ENCODE measurements at regions not wholly inside any gene's neighbourhood (a gene's known extent, or its start where the extent isn't known, plus 50 kb on each side); places are given as distances from the start of the nearest gene placed in this dataset.

DNA sequence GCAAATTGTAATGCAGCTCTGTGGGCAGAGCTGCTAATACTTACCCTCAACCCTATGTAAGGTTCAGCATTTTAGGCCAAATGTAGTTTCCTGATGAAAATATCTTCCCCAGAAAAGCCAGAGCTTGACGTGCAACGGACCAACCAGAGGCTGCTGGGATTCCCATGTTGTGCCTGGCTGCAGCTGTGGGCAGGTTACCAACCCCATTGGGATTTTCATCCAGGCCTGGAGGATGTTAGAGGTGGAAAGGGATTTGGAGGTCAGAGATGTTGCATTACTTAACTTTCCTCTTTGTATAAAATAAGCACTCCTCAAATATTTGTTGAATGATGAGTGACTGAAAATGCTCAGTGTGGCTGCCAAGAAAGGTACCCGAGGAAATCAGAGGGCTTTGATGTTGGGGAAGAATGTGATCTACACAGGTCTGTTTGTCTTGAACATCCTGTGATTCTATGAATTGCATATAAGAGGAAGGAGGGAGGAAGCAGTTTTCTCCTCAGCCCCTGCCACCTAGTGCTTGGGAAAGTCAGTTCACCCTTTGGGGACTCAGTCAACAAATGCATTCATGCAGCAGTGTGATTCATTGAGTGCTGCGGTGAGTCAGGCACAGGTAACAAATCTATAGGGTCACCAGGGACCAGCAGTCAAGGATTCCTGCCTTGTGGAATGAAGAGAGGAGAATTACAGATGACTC lies 487.2 kb downstream of the RPS24 start:
- H3K9me3 ChIP-seq = no peaks in the 10 kb centered on the region
- H3K27ac ChIP-seq = no peak overlapping the region
- H3K36me3 ChIP-seq = no peaks in the 10 kb centered on the region
- ATAC-seq (ENCODE audit: insufficient number of reproducible peaks, low FRiP score, low read depth) (no peak), DNase-seq (ENCODE audit: low spot score) (no peak)
- no peak overlapping the region for H3K4me3 ChIP-seq
- peaks cover 0 to 5% of the 10 kb centered on the region in 2 donors for H3K4me1 ChIP-seq (ENCODE audit: control insufficient read depth in 1 of 2, low read depth in 2 of 2)
- H3K27me3 ChIP-seq (replicated peaks; ENCODE audit: insufficient read depth) = no peaks in the 10 kb centered on the region
- TF ChIP-seq, protein P1, sequence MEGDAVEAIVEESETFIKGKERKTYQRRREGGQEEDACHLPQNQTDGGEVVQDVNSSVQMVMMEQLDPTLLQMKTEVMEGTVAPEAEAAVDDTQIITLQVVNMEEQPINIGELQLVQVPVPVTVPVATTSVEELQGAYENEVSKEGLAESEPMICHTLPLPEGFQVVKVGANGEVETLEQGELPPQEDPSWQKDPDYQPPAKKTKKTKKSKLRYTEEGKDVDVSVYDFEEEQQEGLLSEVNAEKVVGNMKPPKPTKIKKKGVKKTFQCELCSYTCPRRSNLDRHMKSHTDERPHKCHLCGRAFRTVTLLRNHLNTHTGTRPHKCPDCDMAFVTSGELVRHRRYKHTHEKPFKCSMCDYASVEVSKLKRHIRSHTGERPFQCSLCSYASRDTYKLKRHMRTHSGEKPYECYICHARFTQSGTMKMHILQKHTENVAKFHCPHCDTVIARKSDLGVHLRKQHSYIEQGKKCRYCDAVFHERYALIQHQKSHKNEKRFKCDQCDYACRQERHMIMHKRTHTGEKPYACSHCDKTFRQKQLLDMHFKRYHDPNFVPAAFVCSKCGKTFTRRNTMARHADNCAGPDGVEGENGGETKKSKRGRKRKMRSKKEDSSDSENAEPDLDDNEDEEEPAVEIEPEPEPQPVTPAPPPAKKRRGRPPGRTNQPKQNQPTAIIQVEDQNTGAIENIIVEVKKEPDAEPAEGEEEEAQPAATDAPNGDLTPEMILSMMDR (IDR thresholded peaks at IDR 0.05) = no peak

DNA sequence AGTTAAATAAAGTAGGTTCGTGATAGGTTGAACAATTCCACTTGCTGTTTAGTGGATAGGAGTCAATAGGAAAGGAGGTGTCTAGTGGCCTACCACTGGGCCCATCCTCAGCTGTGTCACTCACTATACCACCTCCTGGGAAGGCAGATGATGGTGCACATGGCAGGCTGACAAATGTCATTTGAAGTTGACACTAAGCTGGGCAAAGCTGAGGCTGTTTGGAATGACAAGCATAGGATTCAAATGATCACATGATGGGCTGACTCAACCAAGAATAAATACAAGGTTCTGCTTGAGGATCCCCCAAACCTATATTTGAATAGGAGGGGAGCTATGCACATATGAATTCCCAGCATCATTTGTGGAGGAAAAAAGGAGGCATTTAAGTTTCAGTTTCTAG lies 489.8 kb downstream of the RPS24 start:
- no peaks in the 10 kb centered on the region for H3K4me1 ChIP-seq (ENCODE audit: control insufficient read depth in 1 of 2, low read depth in 2 of 2)

DNA sequence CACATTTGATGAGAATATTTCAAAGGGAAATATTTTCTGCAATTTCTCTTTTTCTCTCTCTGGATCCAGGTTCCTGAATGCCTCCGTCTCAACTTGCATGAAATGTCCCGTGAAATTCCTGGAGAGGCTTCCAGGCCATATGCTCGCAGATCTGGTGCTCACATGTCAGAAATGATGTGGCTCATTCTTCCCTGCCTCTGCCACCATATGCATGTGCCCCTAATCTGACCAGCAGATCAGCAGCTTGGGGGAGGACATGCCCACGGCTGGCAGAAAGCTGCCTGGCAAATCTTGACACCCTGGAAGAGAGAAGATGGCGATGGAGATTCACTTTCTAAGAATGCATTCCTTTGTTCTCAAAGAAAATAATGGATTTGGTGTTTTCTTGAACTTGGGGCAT lies 490.7 kb downstream of the RPS24 start:
- TF ChIP-seq, protein P1 (IDR thresholded peaks at IDR 0.05) = no peak
- no peaks in the 10 kb centered on the region for H3K36me3 ChIP-seq
- no peak overlapping the region for H3K4me3 ChIP-seq
- DNase-seq (ENCODE audit: low spot score) = no peak
- no peaks in the 10 kb centered on the region for H3K27me3 ChIP-seq (replicated peaks; ENCODE audit: insufficient read depth)
- no peaks in the 10 kb centered on the region for H3K4me1 ChIP-seq (ENCODE audit: control insufficient read depth in 1 of 2, low read depth in 2 of 2)
- H3K9me3 ChIP-seq = no peaks in the 10 kb centered on the region
- no peak overlapping the region for H3K27ac ChIP-seq
- ATAC-seq (ENCODE audit: insufficient number of reproducible peaks, low FRiP score, low read depth) = no peak

More for the DNA sequence above, 489.8 kb downstream of the RPS24 start:
- ATAC-seq (ENCODE audit: insufficient number of reproducible peaks, low FRiP score, low read depth) (no peak), DNase-seq (ENCODE audit: low spot score) (no peak)
- Histone ChIP-seq H3K4me3 (no peak overlapping the region), H3K9me3 (no peaks in the 10 kb centered on the region), H3K27ac (no peak overlapping the region), H3K27me3 (replicated peaks; ENCODE audit: insufficient read depth) (no peaks in the 10 kb centered on the region), H3K36me3 (no peaks in the 10 kb centered on the region)
- TF ChIP-seq, protein P1 (IDR thresholded peaks at IDR 0.05) = no peak

DNA sequence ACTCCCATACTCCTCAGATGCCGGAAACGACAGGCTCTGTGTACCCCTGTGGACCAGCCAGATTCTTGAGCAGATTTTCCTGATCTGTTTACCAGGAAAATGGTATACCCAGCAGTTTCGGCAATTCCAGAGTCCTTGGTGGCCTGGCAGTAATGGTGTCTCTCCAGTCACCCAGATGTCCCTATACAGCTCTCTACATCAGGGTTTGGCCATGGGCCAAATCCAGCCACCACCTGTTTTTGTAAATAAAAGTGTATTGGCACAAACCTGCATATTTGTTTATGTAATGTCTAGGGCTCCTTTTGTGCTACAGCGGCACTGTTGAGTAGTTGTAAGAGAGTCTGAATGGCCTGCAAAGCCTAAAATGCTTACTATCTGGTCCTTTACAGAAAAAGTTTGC lies 491.3 kb downstream of the RPS24 start:
- no peak for DNase-seq (ENCODE audit: low spot score)
- TF ChIP-seq, protein P1 (IDR thresholded peaks at IDR 0.05) = no peak
- no peaks in the 10 kb centered on the region for H3K27me3 ChIP-seq (replicated peaks; ENCODE audit: insufficient read depth)
- H3K36me3 ChIP-seq = no peaks in the 10 kb centered on the region
- no peak overlapping the region for H3K4me3 ChIP-seq
- H3K27ac ChIP-seq = no peak overlapping the region
- H3K9me3 ChIP-seq = no peaks in the 10 kb centered on the region
- no peak for ATAC-seq (ENCODE audit: insufficient number of reproducible peaks, low FRiP score, low read depth)
- H3K4me1 ChIP-seq (ENCODE audit: control insufficient read depth in 1 of 2, low read depth in 2 of 2) = no peaks in the 10 kb centered on the region

DNA sequence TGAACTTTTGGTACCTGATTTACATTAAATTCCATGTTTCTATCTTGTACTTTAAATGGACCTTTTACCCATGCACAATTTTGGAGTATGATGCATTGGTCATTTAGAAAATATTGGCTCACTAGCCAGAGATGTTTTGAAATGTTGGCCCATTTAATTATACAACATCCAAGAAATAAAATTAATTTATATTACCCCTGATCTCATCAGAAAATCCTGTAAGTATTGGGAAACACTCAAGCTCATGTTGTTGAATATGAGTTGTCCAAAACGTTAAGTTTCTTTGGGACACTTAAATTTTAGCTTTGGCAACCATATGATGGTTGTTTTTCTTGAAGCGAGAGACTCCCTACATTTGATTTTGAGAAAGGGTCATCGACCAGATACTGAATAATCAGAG lies 492.7 kb downstream of the RPS24 start:
- Histone ChIP-seq H3K27ac (no peak overlapping the region), H3K27me3 (replicated peaks; ENCODE audit: insufficient read depth) (no peaks in the 10 kb centered on the region), H3K9me3 (no peaks in the 10 kb centered on the region), H3K4me1 (ENCODE audit: control insufficient read depth in 1 of 2, low read depth in 2 of 2) (no peaks in the 10 kb centered on the region), H3K36me3 (no peaks in the 10 kb centered on the region), H3K4me3 (no peak overlapping the region)
- no peak for ATAC-seq (ENCODE audit: insufficient number of reproducible peaks, low FRiP score, low read depth)
- no peak for DNase-seq (ENCODE audit: low spot score)
- TF ChIP-seq, protein P1 (IDR thresholded peaks at IDR 0.05) = no peak

All from thoracic aorta (tissue), 2 donors.